Keratinocyte (primary cell): ENCODE measurements at regions not wholly inside any gene's neighbourhood (a gene's known extent, or its start where the extent isn't known, plus 50 kb on each side); places are given as distances from the start of the nearest gene placed in this dataset.

Experiments
- DNase-seq: peaks from one replicate; pipeline ENCODE4 v3.0.0-alpha.2; 2011; ENCODE audit warnings: low read depth, missing footprints, low spot score
- FAIRE-seq: peaks from 2 replicates; lab custom pipeline; 2011; peaks lifted over from hg19 to GRCh38; lab: Jason Lieb, UNC
- H2AFZ ChIP-seq: 2 replicates; pipeline ENCODE4 v1.6.0; 2012; ENCODE audit warnings: low read length, control low read depth, inconsistent platforms; ENCODE audit not compliant: control insufficient read depth
- H3K27ac ChIP-seq: 2 replicates; pipeline ENCODE4 v1.5.1; 2011; ENCODE audit warnings: low read length; ENCODE audit not compliant: control insufficient read depth, insufficient read depth
- H3K27me3 ChIP-seq: 3 replicates; pipeline ENCODE4 v1.6.0; 2011; ENCODE audit warnings: low read length; ENCODE audit not compliant: control insufficient read depth, insufficient read depth; ENCODE audit errors: extremely low read depth
- H3K36me3 ChIP-seq, 2 experiments: 2 replicates in 1 of 2; 3 replicates in 1 of 2; pipeline ENCODE4 v1.5.1; 2011; ENCODE audit warnings: low read length in 2 of 2, mild to moderate bottlenecking in 1 of 2; ENCODE audit not compliant: control insufficient read depth in 2 of 2, insufficient read depth in 2 of 2; ENCODE audit errors: extremely low read depth in 1 of 2
- H3K4me1 ChIP-seq: 3 replicates; pipeline ENCODE4 v1.5.1; 2011; ENCODE audit warnings: low read length; ENCODE audit not compliant: control insufficient read depth, insufficient read depth; ENCODE audit errors: extremely low read depth
- H3K4me2 ChIP-seq: 3 replicates; pipeline ENCODE4 v1.6.0; 2011; ENCODE audit warnings: low read depth, low read length; ENCODE audit not compliant: control insufficient read depth, insufficient read depth; ENCODE audit errors: extremely low read depth
- H3K4me3 ChIP-seq, 3 experiments: fragments of 200-600 bp in 1 of 3; sonication (generic) in 1 of 3; 2 replicates in 2 of 3; 3 replicates in 1 of 3; pipeline ENCODE4 v1.5.1; 2011 to 2016; ENCODE audit warnings: low read length in 3 of 3, mild to moderate bottlenecking in 3 of 3, control low read depth in 2 of 3, inconsistent platforms in 1 of 3, low read depth in 1 of 3, mixed read lengths in 1 of 3, mixed run types in 1 of 3, moderate library complexity in 1 of 3; ENCODE audit not compliant: control insufficient read depth in 2 of 3, insufficient read depth in 2 of 3; ENCODE audit errors: extremely low read depth in 1 of 3
- H3K79me2 ChIP-seq: 2 replicates; pipeline ENCODE4 v1.6.0; 2012; ENCODE audit warnings: low read length; ENCODE audit not compliant: control insufficient read depth, insufficient read depth
- H3K9ac ChIP-seq: 3 replicates; pipeline ENCODE4 v1.6.0; 2011; ENCODE audit warnings: low read length; ENCODE audit not compliant: control insufficient read depth, insufficient read depth; ENCODE audit errors: extremely low read depth
- H3K9me1 ChIP-seq: 3 replicates; pipeline ENCODE4 v1.6.0; 2011; ENCODE audit warnings: low read length; ENCODE audit not compliant: control insufficient read depth, insufficient read depth; ENCODE audit errors: extremely low read depth
- H3K9me3 ChIP-seq: 2 replicates; pipeline ENCODE4 v1.5.1; 2012; ENCODE audit warnings: low read depth, low read length; ENCODE audit not compliant: control insufficient read depth
- H4K20me1 ChIP-seq: 3 replicates; pipeline ENCODE4 v1.6.0; 2011; ENCODE audit warnings: low read length; ENCODE audit not compliant: control insufficient read depth, insufficient read depth; ENCODE audit errors: extremely low read depth
- EZH2 ChIP-seq: IDR thresholded peaks from one replicate; pipeline ENCODE4 v1.6.1; 2012; ENCODE audit warnings: inconsistent platforms, mild to moderate bottlenecking, low read length, moderate library complexity
- dilution Hi-C: fragments of 300-500 bp; cut with MboI; formaldehyde crosslinking; loops from one replicate; pipeline ENCODE4 v1.7.0; 2020; ENCODE audit warnings: low sequenced_read_pairs; ENCODE audit not compliant: extremely low pct_ligation_motif_present
- TF ChIP-seq, protein P1 (sequence below), 3 experiments: IDR thresholded peaks in 1 of 3; conservative IDR thresholded peaks in 1 of 3; optimal IDR thresholded peaks in 1 of 3; 2 replicates in 2 of 3; 3 replicates in 1 of 3; pipeline versions ENCODE3 to v1.5.1; 2011; ENCODE audit warnings: low read length in 3 of 3, mild to moderate bottlenecking in 3 of 3, moderate library complexity in 2 of 3, control low read depth in 1 of 3, inconsistent platforms in 1 of 3; ENCODE audit not compliant: insufficient read depth in 2 of 3; ENCODE audit errors: extremely low read depth in 1 of 3

DNA sequence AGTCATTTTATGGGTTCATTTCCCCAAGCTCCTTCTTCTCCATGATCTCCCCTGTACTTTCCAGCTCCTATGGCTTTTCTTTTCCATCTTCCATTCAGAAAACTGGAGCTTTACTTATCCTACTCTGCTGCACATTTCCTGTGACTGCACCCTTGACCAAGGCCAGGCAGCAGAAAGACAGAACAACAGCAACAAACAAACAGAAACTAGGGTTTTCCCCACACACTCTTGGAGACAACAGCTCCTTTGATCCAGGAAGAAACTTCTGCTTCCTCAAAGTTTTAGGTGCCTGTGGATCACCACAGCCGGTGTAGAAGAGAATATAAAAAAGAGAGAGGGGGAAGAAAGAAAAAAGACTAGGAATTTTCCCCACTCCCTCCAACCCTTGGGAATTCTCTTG lies 342.3 kb upstream of the CFAP20DC start:
- H2AFZ ChIP-seq = peak overlapping the region; percentile 9
- H3K79me2 ChIP-seq = no peaks in the 10 kb centered on the region
- H3K4me1 ChIP-seq = peaks cover 9% of the 10 kb centered on the region
- no peak for FAIRE-seq
- DNase-seq = no peak
- no peak overlapping the region for H3K9ac ChIP-seq
- no peak overlapping the region for H3K27ac ChIP-seq
- no peaks in the 10 kb centered on the region for H4K20me1 ChIP-seq
- H3K9me1 ChIP-seq = no peaks in the 10 kb centered on the region
- no peaks in the 10 kb centered on the region for H3K36me3 ChIP-seq
- H3K27me3 ChIP-seq = no peaks in the 10 kb centered on the region
- TF ChIP-seq EZH2 = no peak
- TF ChIP-seq, protein P1, sequence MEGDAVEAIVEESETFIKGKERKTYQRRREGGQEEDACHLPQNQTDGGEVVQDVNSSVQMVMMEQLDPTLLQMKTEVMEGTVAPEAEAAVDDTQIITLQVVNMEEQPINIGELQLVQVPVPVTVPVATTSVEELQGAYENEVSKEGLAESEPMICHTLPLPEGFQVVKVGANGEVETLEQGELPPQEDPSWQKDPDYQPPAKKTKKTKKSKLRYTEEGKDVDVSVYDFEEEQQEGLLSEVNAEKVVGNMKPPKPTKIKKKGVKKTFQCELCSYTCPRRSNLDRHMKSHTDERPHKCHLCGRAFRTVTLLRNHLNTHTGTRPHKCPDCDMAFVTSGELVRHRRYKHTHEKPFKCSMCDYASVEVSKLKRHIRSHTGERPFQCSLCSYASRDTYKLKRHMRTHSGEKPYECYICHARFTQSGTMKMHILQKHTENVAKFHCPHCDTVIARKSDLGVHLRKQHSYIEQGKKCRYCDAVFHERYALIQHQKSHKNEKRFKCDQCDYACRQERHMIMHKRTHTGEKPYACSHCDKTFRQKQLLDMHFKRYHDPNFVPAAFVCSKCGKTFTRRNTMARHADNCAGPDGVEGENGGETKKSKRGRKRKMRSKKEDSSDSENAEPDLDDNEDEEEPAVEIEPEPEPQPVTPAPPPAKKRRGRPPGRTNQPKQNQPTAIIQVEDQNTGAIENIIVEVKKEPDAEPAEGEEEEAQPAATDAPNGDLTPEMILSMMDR (optimal IDR thresholded peaks at IDR 0.05 in 1 of 3, IDR thresholded peaks at IDR 0.05 in 1 of 3, conservative IDR thresholded peaks at IDR 0.05 in 1 of 3; ENCODE audit: extremely low read depth in 1 of 3, insufficient read depth in 2 of 3, low read length in 3 of 3) = no peak
- no peak overlapping the region for H3K4me2 ChIP-seq
- dilution Hi-C loops = no loop called here
- H3K9me3 ChIP-seq = no peaks in the 10 kb centered on the region
- no peak overlapping the region for H3K4me3 ChIP-seq

DNA sequence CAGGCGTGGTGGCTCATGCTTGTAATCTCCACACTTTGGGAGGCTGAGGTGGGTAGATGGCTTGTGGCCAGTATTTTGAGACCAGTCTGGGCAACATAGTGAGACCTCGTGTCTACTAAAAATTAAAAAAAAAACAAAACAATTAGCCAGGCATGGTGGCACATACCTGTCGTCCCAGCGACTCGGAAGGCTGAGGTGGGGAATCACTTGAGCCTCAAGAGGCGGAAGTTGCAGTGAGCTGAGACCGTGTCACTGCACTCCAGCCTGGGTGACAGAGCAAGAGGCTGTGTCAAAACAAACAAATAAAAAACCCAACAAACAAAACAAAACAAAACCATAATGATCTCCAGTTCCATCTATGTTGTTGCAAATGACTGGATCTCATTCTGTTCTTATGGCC lies 341.3 kb upstream of the CFAP20DC start:
- Histone ChIP-seq H3K9ac (no peak overlapping the region), H2AFZ (no peak overlapping the region), H3K9me3 (no peaks in the 10 kb centered on the region), H3K79me2 (no peaks in the 10 kb centered on the region), H3K36me3 (no peaks in the 10 kb centered on the region), H4K20me1 (no peaks in the 10 kb centered on the region), H3K4me2 (no peak overlapping the region), H3K4me3 (no peak overlapping the region), H3K9me1 (no peaks in the 10 kb centered on the region), H3K27me3 (no peaks in the 10 kb centered on the region), H3K4me1 (peaks cover 9% of the 10 kb centered on the region), H3K27ac (no peak overlapping the region)
- no peak for FAIRE-seq
- no peak for DNase-seq
- dilution Hi-C loops = no loop called here
- TF ChIP-seq EZH2 = no peak
- TF ChIP-seq, protein P1 (optimal IDR thresholded peaks at IDR 0.05 in 1 of 3, IDR thresholded peaks at IDR 0.05 in 1 of 3, conservative IDR thresholded peaks at IDR 0.05 in 1 of 3; ENCODE audit: extremely low read depth in 1 of 3, insufficient read depth in 2 of 3, low read length in 3 of 3) = no peak
